ENCODE measurements at regions not wholly inside any gene's neighbourhood (a gene's known extent, or its start where the extent isn't known, plus 50 kb on each side); places are given as distances from the start of the nearest gene placed in this dataset.

GRCh38 chr1:39141925-39142324 is 62.6 kb upstream of the MACF1 start:
- no peak for DNase-seq

GRCh38 chr1:39142401-39143060 is 62.0 kb upstream of the MACF1 start:
- no peak for DNase-seq

- DNase-seq: no peak
These were observed 59.6 kb upstream of the MACF1 start for GRCh38 chr1:39144924-39145323.

GRCh38 chr1:39145331-39145965 is 59.0 kb upstream of the MACF1 start:
- no peak for DNase-seq

GRCh38 chr1:39146681-39147080 is 57.8 kb upstream of the MACF1 start:
- no peak for DNase-seq

- no peak for DNase-seq
These were observed 57.1 kb upstream of the MACF1 start for GRCh38 chr1:39147099-39148025.

- DNase-seq: no peak
These were observed 55.6 kb upstream of the MACF1 start for GRCh38 chr1:39148942-39149341.

- DNase-seq: no peak
These were observed 55.0 kb upstream of the MACF1 start for GRCh38 chr1:39149509-39149908.

- DNase-seq: no peak
These were observed 53.7 kb upstream of the MACF1 start for GRCh38 chr1:39150779-39151178.

- no peak for DNase-seq
These were observed 53.2 kb upstream of the MACF1 start for GRCh38 chr1:39151267-39151666.

- no peak for DNase-seq
These were observed 51.6 kb upstream of the MACF1 start for GRCh38 chr1:39152923-39153322.

- no peak for DNase-seq
These were observed 50.8 kb upstream of the MACF1 start for GRCh38 chr1:39153684-39154083.

GRCh38 chr1:39154553-39155421 is 49.7 kb upstream of the MACF1 start:
- DNase-seq: no peak

Measured in CD4-positive, alpha-beta T cell treated with Interferon gamma for 1 hour (primary cell).